H1 (cell line): ENCODE measurements at regions not wholly inside any gene's neighbourhood (a gene's known extent, or its start where the extent isn't known, plus 50 kb on each side); places are given as distances from the start of the nearest gene placed in this dataset.

Experiments used
- CTCF ChIA-PET: fragments of 300-600 bp; sonication (Branson Sonifier 250); formaldehyde crosslinking; loops from one replicate; lab custom pipeline; 2021; ENCODE audit not compliant: partially characterized antibody; lab: Charles Lee
- POLR2A ChIA-PET: fragments of 300-600 bp; sonication (Branson Sonifier 250); formaldehyde crosslinking; loops from one replicate; lab custom pipeline; 2021; ENCODE audit warnings: inconsistent platforms; ENCODE audit not compliant: partially characterized antibody; lab: Charles Lee
- DNase-seq, 2 experiments: peaks; one replicate each; pipeline versions ENCODE4 v3.0.0 to v3.0.0-alpha.2; 2010 to 2022; ENCODE audit warnings: low spot score in 2 of 2, low read depth in 1 of 2, mixed read lengths in 1 of 2
- FAIRE-seq: peaks from 2 replicates; lab custom pipeline; 2011; peaks lifted over from hg19 to GRCh38; lab: Jason Lieb, UNC
- H2AFZ ChIP-seq: 2 replicates; pipeline ENCODE4 v1.8.1; 2012; ENCODE audit warnings: low read length, inconsistent platforms
- H2AK5ac ChIP-seq: 2 replicates; pipeline ENCODE4 v1.6.1; 2013; ENCODE audit warnings: low read depth, low read length
- H2BK120ac ChIP-seq: replicated peaks from 2 replicates; pipeline ENCODE3; 2013; ENCODE audit warnings: low read depth, low read length, inconsistent platforms
- H2BK12ac ChIP-seq: 2 replicates; pipeline ENCODE4 v1.6.1; 2013; ENCODE audit warnings: low read depth, low read length
- H2BK15ac ChIP-seq: 2 replicates; pipeline ENCODE4 v1.6.1; 2013; ENCODE audit warnings: low read length
- H2BK20ac ChIP-seq: 2 replicates; pipeline ENCODE4 v1.6.1; 2013; ENCODE audit warnings: low read length
- H2BK5ac ChIP-seq: 2 replicates; pipeline ENCODE4 v1.6.1; 2013; ENCODE audit warnings: low read depth, low read length
- H3K14ac ChIP-seq: 2 replicates; pipeline ENCODE4 v1.6.1; 2013; ENCODE audit warnings: inconsistent platforms; ENCODE audit not compliant: insufficient read length
- H3K18ac ChIP-seq: 2 replicates; pipeline ENCODE4 v1.6.1; 2013; ENCODE audit warnings: low read length; ENCODE audit errors: extremely low read depth
- H3K23ac ChIP-seq: 2 replicates; pipeline ENCODE4 v1.6.1; 2013; ENCODE audit warnings: inconsistent platforms; ENCODE audit not compliant: insufficient read length
- H3K23me2 ChIP-seq: 2 replicates; pipeline ENCODE4 v1.6.1; 2013; ENCODE audit warnings: low read depth, low read length
- H3K27ac ChIP-seq: 2 replicates; pipeline ENCODE4 v1.6.1; 2011; ENCODE audit warnings: low read depth, low read length, inconsistent platforms
- H3K27me3 ChIP-seq, 4 experiments: replicated peaks in 1 of 4; 1 replicate in 1 of 4; 2 replicates in 3 of 4; pipeline versions ENCODE4 v1.6.1 to v1.8.1; 2011 to 2013; ENCODE audit warnings: low read length in 3 of 4, mild to moderate bottlenecking in 3 of 4, inconsistent platforms in 2 of 4, mixed read lengths in 2 of 4, moderate library complexity in 1 of 4; ENCODE audit not compliant: control insufficient read depth in 3 of 4, insufficient read depth in 3 of 4; ENCODE audit errors: extremely low read depth in 1 of 4
- H3K36me3 ChIP-seq, 4 experiments: 2 replicates each; pipeline versions ENCODE4 v1.6.1 to v1.8.1; 2011 to 2013; ENCODE audit warnings: mild to moderate bottlenecking in 4 of 4, low read length in 3 of 4, moderate library complexity in 2 of 4, control low read depth in 1 of 4, inconsistent platforms in 1 of 4; ENCODE audit not compliant: insufficient read depth in 4 of 4, control insufficient read depth in 2 of 4
- H3K4ac ChIP-seq: replicated peaks from 2 replicates; pipeline ENCODE3; 2013; ENCODE audit warnings: low read length, low read depth, mixed read lengths, inconsistent platforms; ENCODE audit not compliant: insufficient read length
- H3K4me1 ChIP-seq, 4 experiments: replicated peaks in 1 of 4; 1 replicate in 1 of 4; 2 replicates in 3 of 4; pipeline versions ENCODE4 v1.6.1 to v1.8.1; 2011 to 2013; ENCODE audit warnings: low read length in 3 of 4, inconsistent platforms in 2 of 4, mixed read lengths in 1 of 4; ENCODE audit not compliant: insufficient read depth in 4 of 4, control insufficient read depth in 3 of 4
- H3K4me2 ChIP-seq, 2 experiments: 2 replicates each; pipeline versions ENCODE4 v1.6.1 to v1.8.1; 2011 to 2013; ENCODE audit warnings: low read depth in 2 of 2, low read length in 2 of 2, control low read depth in 1 of 2, inconsistent platforms in 1 of 2, mild to moderate bottlenecking in 1 of 2; ENCODE audit not compliant: insufficient read depth in 1 of 2
- H3K4me3 ChIP-seq, 4 experiments: fragments of 200-600, 300-600 bp in 1 of 4; sonication (generic), shearing (Covaris generic), sonication (Bioruptor Twin) in 1 of 4; 2 replicates each; pipeline versions ENCODE4 v1.5.1 to v1.8.1; 2011 to 2016; ENCODE audit warnings: low read length in 4 of 4, low read depth in 3 of 4, control low read depth in 2 of 4, inconsistent platforms in 2 of 4, mild to moderate bottlenecking in 2 of 4, mixed read lengths in 1 of 4, moderate library complexity in 1 of 4; ENCODE audit not compliant: insufficient read depth in 2 of 4; ENCODE audit errors: extremely low read depth in 1 of 4
- H3K56ac ChIP-seq: replicated peaks from 2 replicates; pipeline ENCODE3; 2013; ENCODE audit warnings: low read depth, mild to moderate bottlenecking, mixed read lengths, low read length, inconsistent platforms; ENCODE audit not compliant: insufficient read length
- H3K79me1 ChIP-seq: 2 replicates; pipeline ENCODE4 v1.6.1; 2013; ENCODE audit warnings: low read depth, low read length, control low read depth
- H3K79me2 ChIP-seq, 2 experiments: 2 replicates each; pipeline versions ENCODE4 v1.6.1 to v1.8.1; 2012 to 2013; ENCODE audit warnings: low read length in 2 of 2, mild to moderate bottlenecking in 2 of 2, inconsistent platforms in 1 of 2; ENCODE audit not compliant: insufficient read depth in 2 of 2, control insufficient read depth in 1 of 2
- H3K9ac ChIP-seq, 4 experiments: replicated peaks in 1 of 4; 1 replicate in 1 of 4; 2 replicates in 3 of 4; pipeline versions ENCODE4 v1.6.1 to v1.8.1; 2011 to 2013; ENCODE audit warnings: low read depth in 3 of 4, low read length in 3 of 4, control low read depth in 2 of 4, mild to moderate bottlenecking in 2 of 4, moderate library complexity in 2 of 4, inconsistent platforms in 1 of 4; ENCODE audit errors: extremely low read depth in 1 of 4
- H3K9me3 ChIP-seq, 2 experiments: 2 replicates each; pipeline versions ENCODE4 v1.6.1 to v1.8.1; 2012 to 2013; ENCODE audit warnings: mild to moderate bottlenecking in 2 of 2, moderate library complexity in 2 of 2, control low read depth in 1 of 2, inconsistent platforms in 1 of 2, low read depth in 1 of 2, low read length in 1 of 2, mixed read lengths in 1 of 2; ENCODE audit not compliant: insufficient read depth in 2 of 2
- H4K20me1 ChIP-seq, 2 experiments: replicated peaks in 1 of 2; 2 replicates each; pipeline versions ENCODE3 to v1.8.1; 2011 to 2013; ENCODE audit warnings: inconsistent platforms in 2 of 2, low read length in 2 of 2, mild to moderate bottlenecking in 1 of 2; ENCODE audit not compliant: insufficient read depth in 2 of 2, control insufficient read depth in 1 of 2
- H4K5ac ChIP-seq: 2 replicates; pipeline ENCODE4 v1.6.1; 2013; ENCODE audit warnings: low read length, low read depth, mixed read lengths, inconsistent platforms; ENCODE audit not compliant: insufficient read length
- H4K8ac ChIP-seq: 2 replicates; pipeline ENCODE4 v1.8.0; 2013; ENCODE audit warnings: mild to moderate bottlenecking, moderate library complexity, low read length, inconsistent platforms; ENCODE audit not compliant: insufficient read depth; ENCODE audit errors: extremely low read depth
- H4K91ac ChIP-seq: replicated peaks from 2 replicates; pipeline ENCODE3; 2013; ENCODE audit warnings: low read length, mixed read lengths, inconsistent platforms; ENCODE audit not compliant: insufficient read length
- CBX5 ChIP-seq: fragments of 300-800, 300-1000 bp; sonication (generic); IDR thresholded peaks from 2 replicates; pipeline ENCODE4 v1.7.1; 2016; ENCODE audit warnings: antibody characterized with exemption, low read length, low read depth
- CBX8 ChIP-seq: fragments of 300-800, 300-1000 bp; sonication (generic); IDR thresholded peaks from 2 replicates; pipeline ENCODE4 v1.7.1; 2016; ENCODE audit warnings: low read depth, low read length, borderline replicate concordance
- CHD1 ChIP-seq: IDR thresholded peaks from 2 replicates; pipeline ENCODE4 v1.6.1; 2012; ENCODE audit warnings: low read depth, low read length, improper control_type of control experiment
- CTBP2 ChIP-seq: IDR thresholded peaks from 2 replicates; pipeline ENCODE4 v1.7.0; 2011; ENCODE audit warnings: borderline replicate concordance, mild to moderate bottlenecking, moderate library complexity, mixed read lengths, low read length; ENCODE audit not compliant: insufficient read depth, insufficient read length
- GTF2F1 ChIP-seq: IDR thresholded peaks from 2 replicates; pipeline ENCODE4 v1.6.1; 2012; ENCODE audit warnings: low read depth, low read length, improper control_type of control experiment, borderline replicate concordance
- KDM5A ChIP-seq: fragments of 200-600 bp; IDR thresholded peaks from 2 replicates; pipeline ENCODE4 v1.7.1; 2012; ENCODE audit warnings: mild to moderate bottlenecking, low read length, inconsistent platforms, mixed read lengths
- NRF1 ChIP-seq: IDR thresholded peaks from 2 replicates; pipeline ENCODE4 v1.6.1; 2011; ENCODE audit warnings: mild to moderate bottlenecking, low read depth, low read length, improper control_type of control experiment
- RAD21 ChIP-seq, 2 experiments: IDR thresholded peaks in 1 of 2; conservative IDR thresholded peaks in 1 of 2; 2 replicates each; pipeline ENCODE4 v1.6.1; 2011; ENCODE audit warnings: low read depth in 2 of 2, low read length in 2 of 2, improper control_type of control experiment in 1 of 2, inconsistent platforms in 1 of 2, mild to moderate bottlenecking in 1 of 2, moderate library complexity in 1 of 2
- SAP30 ChIP-seq: fragments of 300-600 bp; sonication (generic); IDR thresholded peaks from 2 replicates; pipeline ENCODE4 v1.7.1; 2012; ENCODE audit warnings: low read length, moderate library complexity, mild to moderate bottlenecking, inconsistent platforms; ENCODE audit not compliant: insufficient read depth, insufficient replicate concordance
- SIRT6 ChIP-seq: IDR thresholded peaks from one replicate; pipeline ENCODE4 v1.7.1; 2012; ENCODE audit warnings: low read length, inconsistent platforms
- SP1 ChIP-seq: IDR thresholded peaks from 2 replicates; pipeline ENCODE4 v1.6.1; 2011; ENCODE audit warnings: low read depth, low read length
- TBP ChIP-seq: IDR thresholded peaks from 2 replicates; pipeline ENCODE4 v1.6.1; 2011; ENCODE audit warnings: low read depth, low read length, improper control_type of control experiment
- WGBS, 2 experiments: shearing (Covaris generic) in 1 of 2; methylation state at CpG; one replicate each; pipeline versions ENCODE4 v1.1.6 to v1.1.7; 2013 to 2015; ENCODE audit warnings: low lambda C conversion rate in 2 of 2, mixed read lengths in 2 of 2, inconsistent platforms in 1 of 2, low coverage in 1 of 2, missing lambda C conversion rate in 1 of 2; ENCODE audit not compliant: insufficient replicate concordance in 2 of 2, insufficient coverage in 1 of 2, insufficient read length in 1 of 2; ENCODE audit errors: extremely low coverage in 1 of 2, missing lambda C conversion rate in 1 of 2; 5-methylcytosine and 5-hydroxymethylcytosine counted together

DNA sequence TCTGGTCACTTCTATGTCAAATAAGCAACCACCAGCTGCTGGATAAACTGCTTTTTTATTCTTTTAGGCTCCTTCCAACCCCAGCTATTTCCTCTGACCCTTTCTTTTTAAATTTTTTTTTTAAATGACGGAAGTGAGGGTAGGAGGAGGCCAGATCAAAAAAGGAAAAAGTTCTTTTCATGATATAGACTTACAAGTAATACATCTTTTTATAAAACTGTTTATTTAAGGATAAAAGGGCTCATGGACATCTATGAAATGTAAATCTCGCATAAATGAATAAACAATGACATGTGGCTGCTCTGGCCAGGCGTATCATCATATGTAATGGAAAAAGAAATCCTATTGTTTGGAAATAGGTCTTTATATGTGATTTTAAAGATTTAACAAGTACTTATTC lies 169.0 kb upstream of the ATP2B1 start:
- POLR2A ChIA-PET, result no interaction called here
- no peaks in the 10 kb centered on the region for H3K9me3 ChIP-seq
- no peaks in the 10 kb centered on the region for H3K23me2 ChIP-seq
- no peak overlapping the region for H2BK120ac ChIP-seq
- TF ChIP-seq SIRT6, result no peak
- TF ChIP-seq SP1, result no peak
- TF ChIP-seq CHD1, result no peak
- no peak for TF ChIP-seq CTBP2
- no peak for TF ChIP-seq KDM5A
- no peak for TF ChIP-seq CBX8
- no peak for TF ChIP-seq RAD21 (IDR thresholded peaks at IDR 0.05 in 1 of 2, conservative IDR thresholded peaks at IDR 0.05 in 1 of 2; ENCODE audit: low read depth in 2 of 2, low read length in 2 of 2)
- no peak for TF ChIP-seq GTF2F1
- TF ChIP-seq CBX5, result no peak
- no peak for TF ChIP-seq TBP
- no peak for TF ChIP-seq NRF1
- TF ChIP-seq SAP30, result no peak
- TF ChIP-seq, all 59 proteins: peak for 0
- Histone ChIP-seq H3K14ac (no peak overlapping the region), H3K27me3 (no peaks in the 10 kb centered on the region), H3K36me3 (no peaks in the 10 kb centered on the region), H3K23ac (no peak overlapping the region), H3K4me3 (no peak overlapping the region), H2AK5ac (no peak overlapping the region), H4K8ac (no peak overlapping the region), H3K79me1 (no peaks in the 10 kb centered on the region), H2BK15ac (no peak overlapping the region), H3K18ac (no peak overlapping the region), H3K27ac (no peak overlapping the region), H4K5ac (no peak overlapping the region), H4K91ac (no peak overlapping the region), H2AFZ (no peak overlapping the region), H2BK5ac (no peak overlapping the region), H3K9ac (no peak overlapping the region), H3K79me2 (no peaks in the 10 kb centered on the region), H3K4me2 (no peak overlapping the region), H2BK20ac (no peak overlapping the region), H3K56ac (no peak overlapping the region), H4K20me1 (no peaks in the 10 kb centered on the region), H2BK12ac (no peak overlapping the region), H3K4me1 (0 out of 7 replicates have a peak, but pooled peaks cover 0 to 2% (median 0%) of the 10 kb centered on the region in 4 experiments), H3K4ac (no peak overlapping the region)
- CTCF ChIA-PET, result no interaction called here
- 87% methylated on average over 3 of the region's 3 CpGs; no CpG with 5 or more reads in 1 of the 2 experiments for WGBS, 2 experiments
- no peak for DNase-seq
- no peak for FAIRE-seq
